Adrenal gland (tissue), 9 donors: ENCODE measurements at regions not wholly inside any gene's neighbourhood (a gene's known extent, or its start where the extent isn't known, plus 50 kb on each side); places are given as distances from the start of the nearest gene placed in this dataset.

Experiments
- DNase-seq, 7 donors: peaks; one replicate each; pipeline ENCODE4 v3.0.0-alpha.2; 2019 to 2020
- H3K27ac ChIP-seq, 5 donors: fragments of 200-600 bp; sonication (generic) in 4 of 5; 1 replicate in 3 of 5; 2 replicates in 2 of 5; pipeline versions ENCODE4 v1.5.1 to v1.8.0; 2016 to 2020; ENCODE audit warnings: mild to moderate bottlenecking in 1 of 5
- H3K27me3 ChIP-seq: fragments of 200-600 bp; 2 replicates; pipeline ENCODE4 v1.8.0; 2021
- H3K36me3 ChIP-seq, 2 donors: fragments of 200-600 bp; replicated peaks in 1 of 2; 1 replicate in 1 of 2; 2 replicates in 1 of 2; pipeline versions ENCODE4 v1.5.1 to v1.8.0; 2018 to 2022
- H3K4me1 ChIP-seq, 2 donors: fragments of 200-600 bp; replicated peaks in 1 of 2; 1 replicate in 1 of 2; 2 replicates in 1 of 2; pipeline versions ENCODE4 v1.5.1 to v1.8.0; 2018 to 2021
- H3K4me3 ChIP-seq, 4 donors: fragments of 200-600 bp; sonication (generic) in 3 of 4; one replicate each; pipeline ENCODE4 v1.5.1; 2016 to 2018
- H3K9me3 ChIP-seq, 3 donors: fragments of 200-600 bp; sonication (generic) in 1 of 3; replicated peaks in 1 of 3; 1 replicate in 2 of 3; 2 replicates in 1 of 3; pipeline versions ENCODE4 v1.5.1 to v1.8.0; 2016 to 2021
- CTCF ChIP-seq, 6 experiments: fragments of 450-650 bp in 4 of 6; fragments of 200-600 bp in 2 of 6; sonication (generic) in 1 of 6; IDR thresholded peaks; 1 replicate in 5 of 6; 2 replicates in 1 of 6; pipeline versions ENCODE4 v1.5.1 to v1.8.0; 2016 to 2021; ENCODE audit warnings: antibody characterized with exemption in 6 of 6, mild to moderate bottlenecking in 2 of 6, moderate library complexity in 1 of 6
- POLR2A ChIP-seq, 2 donors: fragments of 450-650 bp; IDR thresholded peaks; one replicate each; pipeline ENCODE4 v1.6.1; 2017; ENCODE audit warnings: antibody characterized with exemption in 2 of 2, mild to moderate bottlenecking in 2 of 2, moderate library complexity in 1 of 2
- WGBS, 4 donors: extraction: QIAGEN DNeasy Blood & Tissue Kit in 2 of 4; methylation state at CpG; one replicate each; pipeline versions ENCODE4 v1.1.5 to v1.1.7; 2013 to 2017; 5-methylcytosine and 5-hydroxymethylcytosine counted together
- intact Hi-C, 2 donors: fragments of 100-400 bp; cut with DNase I; formaldehyde crosslinking; loops; one replicate each; pipeline versions ENCODE4 v1.14.1 to v1.15.0; 2022 to 2023
- donor health status: healthy with polysubstance abuse.
- donor health status: Bipolar disorder and iron deficiency.
- donor health status: DM: yes; HTN: yes; CAD: no.
- donor health status: DM: no; HTN: no; CAD: no.
- donor health status: DM: no; HTN: no; CAD: no.

- 79 to 87% (median 85%) methylated on average over 9 to 10 of the region's 10 CpGs for WGBS, 4 donors
- no peaks in the 10 kb centered on the region for H3K27me3 ChIP-seq
- H3K27ac ChIP-seq, result no peak overlapping the region
- no peaks in the 10 kb centered on the region for H3K36me3 ChIP-seq
- no peaks in the 10 kb centered on the region for H3K9me3 ChIP-seq
- H3K4me1 ChIP-seq, result no peaks in the 10 kb centered on the region
- intact Hi-C loops, result no loop called here
- TF ChIP-seq CTCF (IDR thresholded peaks at IDR 0.05), result peak in 1 of 6 experiments; percentile 11
- no peak for TF ChIP-seq POLR2A (IDR thresholded peaks at IDR 0.05)
- DNase-seq, result peak in 1 of 7 donors; percentile 19
- no peak overlapping the region for H3K4me3 ChIP-seq
Observed at GRCh38 chr6:14321992-14322772, 204.6 kb downstream of the CD83 start.

DNA sequence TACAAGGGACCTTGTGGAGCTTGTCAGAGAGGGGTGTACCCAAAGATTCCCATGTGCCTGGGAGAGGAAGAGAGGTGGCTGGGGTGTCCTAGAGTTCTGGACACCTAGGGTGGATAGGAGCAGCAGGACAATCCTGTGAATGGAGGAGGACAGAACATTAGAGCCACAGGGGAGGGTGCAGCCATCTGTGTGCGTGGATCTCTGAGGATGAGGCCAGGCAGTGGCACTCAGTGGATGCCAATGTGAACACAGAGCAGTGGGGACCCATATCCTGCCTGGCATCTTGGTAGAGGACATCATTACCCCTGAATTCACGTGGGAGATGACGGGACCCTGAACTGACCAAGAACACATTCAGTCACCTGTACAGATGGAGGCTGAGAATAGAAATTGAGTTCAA is 205.3 kb downstream of the CD83 start:
- Histone ChIP-seq H3K4me1 (no peaks in the 10 kb centered on the region), H3K27me3 (no peaks in the 10 kb centered on the region), H3K9me3 (no peaks in the 10 kb centered on the region), H3K36me3 (no peaks in the 10 kb centered on the region), H3K4me3 (no peak overlapping the region), H3K27ac (no peak overlapping the region)
- WGBS, 4 donors, result 84 to 95% (median 89%) methylated on average over 3 of the region's 3 CpGs
- DNase-seq, result no peak
- TF ChIP-seq CTCF (IDR thresholded peaks at IDR 0.05) (no peak), POLR2A (IDR thresholded peaks at IDR 0.05) (no peak)
- intact Hi-C loops, result no loop called here

DNA sequence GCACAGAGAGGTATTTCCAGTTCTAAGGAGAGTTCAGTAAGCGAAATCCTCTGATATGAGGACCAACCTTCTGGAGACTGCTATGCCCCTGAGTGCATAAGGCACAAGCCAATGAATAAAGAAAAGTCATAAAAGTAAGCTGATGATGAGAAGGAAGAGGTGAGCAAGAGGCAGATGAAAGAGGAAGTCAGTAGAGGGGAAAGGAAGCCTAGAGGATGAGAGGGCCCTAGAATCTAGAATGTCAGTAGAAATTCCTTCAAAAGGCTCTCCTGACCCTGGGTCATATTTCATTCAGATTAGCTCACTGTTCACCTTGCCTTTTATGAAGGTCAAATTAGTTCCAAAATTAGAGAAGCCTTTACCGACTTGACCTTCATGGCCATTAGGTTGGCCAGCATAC is 209.2 kb downstream of the CD83 start:
- no peaks in the 10 kb centered on the region for H3K9me3 ChIP-seq
- 63 to 72% (median 71%) methylated on average over 2 of the region's 2 CpGs for WGBS, 4 donors
- H3K27ac ChIP-seq, result no peak overlapping the region
- no peaks in the 10 kb centered on the region for H3K36me3 ChIP-seq
- no peak overlapping the region for H3K4me3 ChIP-seq
- TF ChIP-seq CTCF (IDR thresholded peaks at IDR 0.05), result no peak
- no peak for TF ChIP-seq POLR2A (IDR thresholded peaks at IDR 0.05)
- intact Hi-C loops, result no loop called here
- DNase-seq, result no peak
- H3K4me1 ChIP-seq, result no peaks in the 10 kb centered on the region
- H3K27me3 ChIP-seq, result no peaks in the 10 kb centered on the region

GRCh38 chr6:14328163-14328562 is 210.6 kb downstream of the CD83 start:
- H3K4me3 ChIP-seq, result no peak overlapping the region
- WGBS, 4 donors, result 82 to 91% (median 88%) methylated on average over 9 of the region's 9 CpGs
- no peaks in the 10 kb centered on the region for H3K9me3 ChIP-seq
- no peak for DNase-seq
- no peaks in the 10 kb centered on the region for H3K27me3 ChIP-seq
- no peaks in the 10 kb centered on the region for H3K36me3 ChIP-seq
- H3K27ac ChIP-seq, result no peak overlapping the region
- H3K4me1 ChIP-seq, result no peaks in the 10 kb centered on the region
- intact Hi-C loops, result no loop called here
- TF ChIP-seq POLR2A (IDR thresholded peaks at IDR 0.05) (no peak), CTCF (IDR thresholded peaks at IDR 0.05) (no peak)
